ENCODE measurements at regions not wholly inside any gene's neighbourhood (a gene's known extent, or its start where the extent isn't known, plus 50 kb on each side); places are given as distances from the start of the nearest gene placed in this dataset.

GRCh38 chr4:106869551-106869950 lies 166.6 kb downstream of the DKK2 start:
- in situ Hi-C loops (cut with HindIII; ENCODE audit: low sequenced_read_pairs) = no loop called here
- no peak for TF ChIP-seq CTCF (IDR thresholded peaks at IDR 0.05; ENCODE audit: low read depth, low read length)
- peak; percentile 49 for DNase-seq (ENCODE audit: low read depth, low spot score)
- H3K4me3 ChIP-seq (ENCODE audit: low read depth, low read length) = no peak overlapping the region

GRCh38 chr4:106868381-106869035 lies 167.6 kb downstream of the DKK2 start:
- no peak for TF ChIP-seq CTCF (IDR thresholded peaks at IDR 0.05; ENCODE audit: low read depth, low read length)
- in situ Hi-C loops (cut with HindIII; ENCODE audit: low sequenced_read_pairs) = no loop called here
- peak; percentile 71 for DNase-seq (ENCODE audit: low read depth, low spot score)
- H3K4me3 ChIP-seq (ENCODE audit: low read depth, low read length) = no peak overlapping the region

- DNase-seq (ENCODE audit: low read depth, low spot score) = peak; percentile 90
- in situ Hi-C loops (cut with HindIII; ENCODE audit: low sequenced_read_pairs) = no loop called here
- TF ChIP-seq CTCF (IDR thresholded peaks at IDR 0.05; ENCODE audit: low read depth, low read length) = no peak
- no peak overlapping the region for H3K4me3 ChIP-seq (ENCODE audit: low read depth, low read length)
These were observed 171.9 kb downstream of the DKK2 start for GRCh38 chr4:106864231-106864630.

- in situ Hi-C loops (cut with HindIII; ENCODE audit: low sequenced_read_pairs) = no loop called here
- H3K4me3 ChIP-seq (ENCODE audit: low read depth, low read length) = no peak overlapping the region
- no peak for DNase-seq (ENCODE audit: low read depth, low spot score)
- TF ChIP-seq CTCF (IDR thresholded peaks at IDR 0.05; ENCODE audit: low read depth, low read length) = no peak
These were observed 181.4 kb downstream of the DKK2 start for GRCh38 chr4:106854569-106855351.

- no peak overlapping the region for H3K4me3 ChIP-seq (ENCODE audit: low read depth, low read length)
- TF ChIP-seq CTCF (IDR thresholded peaks at IDR 0.05; ENCODE audit: low read depth, low read length) = no peak
- in situ Hi-C loops (cut with HindIII; ENCODE audit: low sequenced_read_pairs) = no loop called here
- no peak for DNase-seq (ENCODE audit: low read depth, low spot score)
These were observed 183.7 kb downstream of the DKK2 start for GRCh38 chr4:106852426-106852825.

- TF ChIP-seq CTCF (IDR thresholded peaks at IDR 0.05; ENCODE audit: low read depth, low read length) = no peak
- in situ Hi-C loops (cut with HindIII; ENCODE audit: low sequenced_read_pairs) = no loop called here
- DNase-seq (ENCODE audit: low read depth, low spot score) = no peak
- H3K4me3 ChIP-seq (ENCODE audit: low read depth, low read length) = no peak overlapping the region
These were observed 184.4 kb downstream of the DKK2 start for GRCh38 chr4:106851726-106852125.

Data from astrocyte of the spinal cord (primary cell).